OCI-LY1 (cell line): ENCODE measurements at regions not wholly inside any gene's neighbourhood (a gene's known extent, or its start where the extent isn't known, plus 50 kb on each side); places are given as distances from the start of the nearest gene placed in this dataset.

Source experiments
- EZH2 ChIP-seq: fragments of 200-600 bp; sonication (generic), shearing (Covaris generic); IDR thresholded peaks from 2 replicates; pipeline ENCODE4 v1.8.0; 2017; ENCODE audit warnings: borderline replicate concordance, mixed run types, mild to moderate bottlenecking, antibody characterized with exemption, low read length, moderate library complexity, mixed read lengths
- TF ChIP-seq, protein P1 (sequence below): fragments of 200-600 bp; sonication (generic), shearing (Covaris generic); IDR thresholded peaks from 2 replicates; pipeline ENCODE4 v1.5.1; 2017; ENCODE audit warnings: mild to moderate bottlenecking, antibody characterized with exemption, low read length, moderate library complexity, mixed read lengths

DNA sequence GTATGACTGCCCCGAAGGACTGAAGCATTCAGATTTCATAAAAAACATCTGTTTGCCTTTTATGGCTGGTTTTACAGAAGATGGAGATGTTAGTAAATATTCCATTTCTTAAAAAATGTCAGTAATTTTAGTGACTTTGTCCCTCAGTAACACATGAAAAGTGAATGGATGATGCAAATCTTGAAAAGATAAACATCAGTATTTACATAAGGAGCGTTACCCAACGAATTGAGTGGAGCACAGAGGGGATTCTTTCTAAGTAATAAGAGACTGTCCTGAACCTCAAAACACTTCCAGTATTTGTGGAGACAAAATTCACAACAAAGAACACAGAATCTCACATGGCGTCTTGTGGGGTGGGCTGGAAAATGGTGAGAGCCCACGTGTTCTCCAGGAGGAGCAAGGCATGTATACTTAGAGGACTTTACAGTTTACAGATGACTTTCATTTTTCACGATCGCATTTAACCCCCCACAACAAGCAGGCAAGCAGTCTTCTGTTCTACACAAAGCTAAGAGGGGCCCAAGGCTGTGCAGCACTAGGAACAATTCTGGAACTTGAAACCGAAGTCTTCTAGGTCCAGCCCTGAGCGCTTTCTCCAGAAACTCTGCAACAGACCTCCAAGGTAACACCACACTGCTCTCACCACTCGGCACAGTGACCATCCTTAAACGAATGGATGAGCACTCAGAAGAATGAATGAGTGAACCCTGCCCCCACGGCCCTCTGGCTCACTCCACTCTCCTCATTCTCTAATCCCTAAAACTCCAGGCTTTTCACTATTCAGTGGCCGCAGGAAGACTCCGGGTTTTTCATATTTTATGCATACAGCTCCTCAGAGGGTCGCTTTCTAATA, 709.8 kb downstream of the UQCRFS1 start:
- TF ChIP-seq, protein P1, sequence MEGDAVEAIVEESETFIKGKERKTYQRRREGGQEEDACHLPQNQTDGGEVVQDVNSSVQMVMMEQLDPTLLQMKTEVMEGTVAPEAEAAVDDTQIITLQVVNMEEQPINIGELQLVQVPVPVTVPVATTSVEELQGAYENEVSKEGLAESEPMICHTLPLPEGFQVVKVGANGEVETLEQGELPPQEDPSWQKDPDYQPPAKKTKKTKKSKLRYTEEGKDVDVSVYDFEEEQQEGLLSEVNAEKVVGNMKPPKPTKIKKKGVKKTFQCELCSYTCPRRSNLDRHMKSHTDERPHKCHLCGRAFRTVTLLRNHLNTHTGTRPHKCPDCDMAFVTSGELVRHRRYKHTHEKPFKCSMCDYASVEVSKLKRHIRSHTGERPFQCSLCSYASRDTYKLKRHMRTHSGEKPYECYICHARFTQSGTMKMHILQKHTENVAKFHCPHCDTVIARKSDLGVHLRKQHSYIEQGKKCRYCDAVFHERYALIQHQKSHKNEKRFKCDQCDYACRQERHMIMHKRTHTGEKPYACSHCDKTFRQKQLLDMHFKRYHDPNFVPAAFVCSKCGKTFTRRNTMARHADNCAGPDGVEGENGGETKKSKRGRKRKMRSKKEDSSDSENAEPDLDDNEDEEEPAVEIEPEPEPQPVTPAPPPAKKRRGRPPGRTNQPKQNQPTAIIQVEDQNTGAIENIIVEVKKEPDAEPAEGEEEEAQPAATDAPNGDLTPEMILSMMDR, result no peak
- TF ChIP-seq EZH2, result no peak
